Erythroblast (primary cell): ENCODE measurements at regions not wholly inside any gene's neighbourhood (a gene's known extent, or its start where the extent isn't known, plus 50 kb on each side); places are given as distances from the start of the nearest gene placed in this dataset.

ENCODE experiments used
- GATA1 ChIP-seq: IDR thresholded peaks from 2 replicates; pipeline ENCODE4 v1.6.1; 2011; ENCODE audit warnings: low read depth, mild to moderate bottlenecking, control low read depth, low read length, moderate library complexity
- POLR2A ChIP-seq: IDR thresholded peaks from 2 replicates; pipeline ENCODE4 v1.6.1; 2011; ENCODE audit warnings: mild to moderate bottlenecking, low read length

DNA sequence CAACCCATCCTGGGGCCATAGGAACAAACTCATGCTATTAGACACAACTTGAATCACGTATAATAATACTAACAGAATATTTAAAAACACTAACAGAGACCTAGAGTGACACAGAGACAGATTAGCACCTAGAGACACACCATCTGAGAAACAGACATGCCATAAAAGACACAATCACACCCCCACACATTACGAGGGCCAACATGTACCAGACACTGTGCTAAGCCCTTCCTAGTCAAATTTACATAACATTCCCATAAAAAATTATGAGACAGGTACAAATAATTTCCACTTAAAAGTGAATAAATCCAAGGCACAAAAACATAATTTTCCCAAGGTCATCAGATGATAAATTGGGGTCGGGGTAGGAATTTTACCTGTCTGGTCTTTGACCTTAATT lies 141.1 kb upstream of the PRSS16 start:
- no peak for TF ChIP-seq POLR2A
- TF ChIP-seq GATA1 = no peak
